ENCODE measurements at regions not wholly inside any gene's neighbourhood (a gene's known extent, or its start where the extent isn't known, plus 50 kb on each side); places are given as distances from the start of the nearest gene placed in this dataset.

GRCh38 chr5:68116868-68117411 is 98.6 kb upstream of the PIK3R1 start:
- TF ChIP-seq EZH2phosphoT487 (IDR thresholded peaks at IDR 0.05) (no peak), EZH2 (IDR thresholded peaks at IDR 0.05) (no peak)
- TF ChIP-seq, protein P1, sequence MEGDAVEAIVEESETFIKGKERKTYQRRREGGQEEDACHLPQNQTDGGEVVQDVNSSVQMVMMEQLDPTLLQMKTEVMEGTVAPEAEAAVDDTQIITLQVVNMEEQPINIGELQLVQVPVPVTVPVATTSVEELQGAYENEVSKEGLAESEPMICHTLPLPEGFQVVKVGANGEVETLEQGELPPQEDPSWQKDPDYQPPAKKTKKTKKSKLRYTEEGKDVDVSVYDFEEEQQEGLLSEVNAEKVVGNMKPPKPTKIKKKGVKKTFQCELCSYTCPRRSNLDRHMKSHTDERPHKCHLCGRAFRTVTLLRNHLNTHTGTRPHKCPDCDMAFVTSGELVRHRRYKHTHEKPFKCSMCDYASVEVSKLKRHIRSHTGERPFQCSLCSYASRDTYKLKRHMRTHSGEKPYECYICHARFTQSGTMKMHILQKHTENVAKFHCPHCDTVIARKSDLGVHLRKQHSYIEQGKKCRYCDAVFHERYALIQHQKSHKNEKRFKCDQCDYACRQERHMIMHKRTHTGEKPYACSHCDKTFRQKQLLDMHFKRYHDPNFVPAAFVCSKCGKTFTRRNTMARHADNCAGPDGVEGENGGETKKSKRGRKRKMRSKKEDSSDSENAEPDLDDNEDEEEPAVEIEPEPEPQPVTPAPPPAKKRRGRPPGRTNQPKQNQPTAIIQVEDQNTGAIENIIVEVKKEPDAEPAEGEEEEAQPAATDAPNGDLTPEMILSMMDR (IDR thresholded peaks at IDR 0.05) = no peak
- no peak overlapping the region for H3K9ac ChIP-seq
- no peaks in the 10 kb centered on the region for H3K79me2 ChIP-seq (ENCODE audit: low read depth)
- no peaks in the 10 kb centered on the region for H3F3A ChIP-seq (ENCODE audit: low read depth)
- no peaks in the 10 kb centered on the region for H3K36me3 ChIP-seq
- Mint-ChIP-seq H3K27me3 (ENCODE audit: insufficient read depth, low read depth) (peaks cover 2% of the 10 kb centered on the region), H3K4me1 (peaks cover 8% of the 10 kb centered on the region), H3K36me3 (no peaks in the 10 kb centered on the region), H3K4me3 (no peak overlapping the region), H3K27ac (no peak overlapping the region), H3K9me3 (peaks cover 2% of the 10 kb centered on the region)
- H3K4me2 ChIP-seq = no peak overlapping the region
- H3K27ac ChIP-seq = no peak overlapping the region
- H3K27me3 ChIP-seq = no peaks in the 10 kb centered on the region
- no peak overlapping the region for H2AFZ ChIP-seq (replicated peaks)
- DNase-seq (ENCODE audit: low spot score) = no peak
- no peaks in the 10 kb centered on the region for H3K4me1 ChIP-seq
- H3K9me3 ChIP-seq (ENCODE audit: low read depth) = no peaks in the 10 kb centered on the region
- H3K4me3 ChIP-seq = no peak overlapping the region
- H4K20me1 ChIP-seq (ENCODE audit: low read depth) = no peaks in the 10 kb centered on the region

DNA sequence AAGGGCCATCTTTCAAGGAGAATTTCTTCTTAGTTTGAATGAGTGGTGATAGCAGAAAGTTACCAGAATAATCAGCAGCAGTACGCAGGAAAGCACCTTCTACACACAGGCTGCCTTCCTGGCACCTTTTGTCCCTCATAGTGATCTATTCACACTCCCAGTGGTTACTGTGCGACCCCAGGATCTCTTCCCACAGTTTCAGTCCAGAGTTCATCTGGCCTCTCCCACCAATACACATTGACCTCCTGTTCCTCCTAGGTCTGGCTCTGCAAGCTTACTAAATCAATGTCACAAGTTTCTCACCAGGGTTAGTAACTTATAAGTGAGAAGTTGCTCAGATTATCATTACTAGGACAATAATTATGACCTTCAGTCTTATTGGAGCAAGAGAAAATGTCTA is 99.1 kb upstream of the PIK3R1 start:
- H3K27ac Mint-ChIP-seq = no peak overlapping the region
- Histone ChIP-seq H3K27ac (no peak overlapping the region), H3K36me3 (no peaks in the 10 kb centered on the region), H3K9ac (no peak overlapping the region), H3F3A (ENCODE audit: low read depth) (no peaks in the 10 kb centered on the region), H3K4me2 (no peak overlapping the region), H3K27me3 (no peaks in the 10 kb centered on the region), H2AFZ (replicated peaks) (no peak overlapping the region), H3K4me3 (no peak overlapping the region), H3K4me1 (no peaks in the 10 kb centered on the region), H3K9me3 (ENCODE audit: low read depth) (no peaks in the 10 kb centered on the region), H4K20me1 (ENCODE audit: low read depth) (no peaks in the 10 kb centered on the region), H3K79me2 (ENCODE audit: low read depth) (no peaks in the 10 kb centered on the region)
- no peak overlapping the region for H3K4me3 Mint-ChIP-seq
- H3K36me3 Mint-ChIP-seq = no peaks in the 10 kb centered on the region
- peaks cover 8% of the 10 kb centered on the region for H3K4me1 Mint-ChIP-seq
- TF ChIP-seq EZH2 (IDR thresholded peaks at IDR 0.05) (no peak), EZH2phosphoT487 (IDR thresholded peaks at IDR 0.05) (no peak)
- TF ChIP-seq, protein P1 (IDR thresholded peaks at IDR 0.05) = no peak
- no peak for DNase-seq (ENCODE audit: low spot score)
- peaks cover 2% of the 10 kb centered on the region for H3K9me3 Mint-ChIP-seq
- peaks cover 2% of the 10 kb centered on the region for H3K27me3 Mint-ChIP-seq (ENCODE audit: insufficient read depth, low read depth)

GRCh38 chr5:68115584-68115983 is 100.0 kb upstream of the PIK3R1 start:
- peaks cover 10% of the 10 kb centered on the region for H3K4me1 Mint-ChIP-seq
- no peaks in the 10 kb centered on the region for H3K27me3 ChIP-seq
- peaks cover 2% of the 10 kb centered on the region for H3K9me3 Mint-ChIP-seq
- H2AFZ ChIP-seq (replicated peaks) = no peak overlapping the region
- no peak overlapping the region for H3K4me2 ChIP-seq
- H3K36me3 ChIP-seq = no peaks in the 10 kb centered on the region
- H3F3A ChIP-seq (ENCODE audit: low read depth) = no peaks in the 10 kb centered on the region
- no peaks in the 10 kb centered on the region for H4K20me1 ChIP-seq (ENCODE audit: low read depth)
- no peaks in the 10 kb centered on the region for H3K79me2 ChIP-seq (ENCODE audit: low read depth)
- no peak overlapping the region for H3K4me3 ChIP-seq
- no peak overlapping the region for H3K9ac ChIP-seq
- TF ChIP-seq, protein P1 (IDR thresholded peaks at IDR 0.05) = no peak
- TF ChIP-seq EZH2phosphoT487 (IDR thresholded peaks at IDR 0.05) (no peak), EZH2 (IDR thresholded peaks at IDR 0.05) (no peak)
- H3K4me1 ChIP-seq = no peaks in the 10 kb centered on the region
- H3K27ac ChIP-seq = no peak overlapping the region
- H3K27me3 Mint-ChIP-seq (ENCODE audit: insufficient read depth, low read depth) = peaks cover 2% of the 10 kb centered on the region
- no peaks in the 10 kb centered on the region for H3K36me3 Mint-ChIP-seq
- no peaks in the 10 kb centered on the region for H3K9me3 ChIP-seq (ENCODE audit: low read depth)
- H3K27ac Mint-ChIP-seq = no peak overlapping the region
- DNase-seq (ENCODE audit: low spot score) = no peak
- no peak overlapping the region for H3K4me3 Mint-ChIP-seq

Measured in neural progenitor cell (in vitro differentiated cells).